ENCODE measurements at regions not wholly inside any gene's neighbourhood (a gene's known extent, or its start where the extent isn't known, plus 50 kb on each side); places are given as distances from the start of the nearest gene placed in this dataset.
A peak's percentile ranks its signal among the peaks of the same experiment; 100 is the strongest.

DNA sequence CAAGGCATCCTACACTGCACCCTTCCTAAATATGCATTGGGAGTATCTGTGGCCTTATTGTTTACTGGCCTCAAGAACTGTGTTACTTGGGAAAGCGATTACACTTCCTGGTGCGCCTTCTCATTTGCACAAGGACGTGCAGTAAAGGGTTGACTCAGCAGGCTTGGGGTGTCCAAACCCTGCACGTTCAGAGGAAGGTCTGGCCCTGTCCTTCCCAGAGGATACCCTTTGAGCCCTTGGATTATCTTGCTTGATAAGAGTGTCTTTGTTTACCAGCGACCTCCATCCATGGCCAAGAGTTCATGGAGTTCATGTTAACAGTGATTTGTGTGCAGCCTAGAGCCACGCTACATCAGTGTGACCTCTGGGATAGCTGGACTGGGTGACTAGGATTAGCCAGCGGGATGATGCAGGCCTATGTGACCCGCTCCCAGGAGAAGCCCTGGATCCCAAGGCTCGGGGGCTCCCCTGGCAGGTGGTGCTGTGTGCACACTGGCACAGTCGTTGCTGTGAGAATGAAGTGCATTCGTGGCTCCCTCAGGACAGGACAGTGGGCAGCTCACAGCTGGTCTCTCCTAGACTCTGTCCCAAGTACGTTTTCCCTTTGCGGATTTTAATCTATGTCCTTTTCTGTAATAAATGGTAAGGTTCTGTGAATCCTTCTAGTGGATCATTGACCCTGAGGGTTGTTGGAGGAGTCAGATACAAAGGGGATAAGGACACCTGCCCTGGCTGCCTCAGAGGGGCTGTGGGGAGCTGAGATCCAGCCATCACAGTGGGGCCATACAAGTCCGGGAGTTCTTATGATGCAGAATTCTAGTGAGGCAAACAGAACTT is 73.5 kb downstream of the TTLL2 start (continued):
- TF ChIP-seq ZNF142 (CRISPR knock-in tag; IDR thresholded peaks at IDR 0.05) (0 out of 2 replicates have a peak, but pooled peaks have one; percentile 71), THRA (CRISPR knock-in tag; IDR thresholded peaks at IDR 0.05; ENCODE audit: borderline replicate concordance) (peak; percentile 95), TBX3 (IDR thresholded peaks at IDR 0.05; ENCODE audit: borderline replicate concordance) (peak; percentile 74; the same call in 1 of the 2 replicates), E2F2 (CRISPR knock-in tag; IDR thresholded peaks at IDR 0.05; ENCODE audit: borderline replicate concordance) (no peak), KDM5B (CRISPR knock-in tag; IDR thresholded peaks at IDR 0.05; ENCODE audit: borderline replicate concordance) (peak; percentile 51), ATF4 (CRISPR knock-in tag; IDR thresholded peaks at IDR 0.05) (peak in 1 of 2 experiments; percentile 74; a peak in 1 of 4 replicates), CHD2 (IDR thresholded peaks at IDR 0.05; ENCODE audit: low read depth, low read length) (no peak), ZNF83 (CRISPR knock-in tag; IDR thresholded peaks at IDR 0.05; ENCODE audit: borderline replicate concordance) (no peak), ZNF569 (CRISPR knock-in tag; IDR thresholded peaks at IDR 0.05; ENCODE audit: borderline replicate concordance) (no peak)
- TF ChIP-seq, protein P1, sequence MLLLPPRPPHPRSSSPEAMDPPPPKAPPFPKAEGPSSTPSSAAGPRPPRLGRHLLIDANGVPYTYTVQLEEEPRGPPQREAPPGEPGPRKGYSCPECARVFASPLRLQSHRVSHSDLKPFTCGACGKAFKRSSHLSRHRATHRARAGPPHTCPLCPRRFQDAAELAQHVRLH (CRISPR knock-in tag; IDR thresholded peaks at IDR 0.05; ENCODE audit: borderline replicate concordance, low read depth), result peak; percentile 96; the same call in 1 of the 2 replicates
- TF ChIP-seq, protein P2, sequence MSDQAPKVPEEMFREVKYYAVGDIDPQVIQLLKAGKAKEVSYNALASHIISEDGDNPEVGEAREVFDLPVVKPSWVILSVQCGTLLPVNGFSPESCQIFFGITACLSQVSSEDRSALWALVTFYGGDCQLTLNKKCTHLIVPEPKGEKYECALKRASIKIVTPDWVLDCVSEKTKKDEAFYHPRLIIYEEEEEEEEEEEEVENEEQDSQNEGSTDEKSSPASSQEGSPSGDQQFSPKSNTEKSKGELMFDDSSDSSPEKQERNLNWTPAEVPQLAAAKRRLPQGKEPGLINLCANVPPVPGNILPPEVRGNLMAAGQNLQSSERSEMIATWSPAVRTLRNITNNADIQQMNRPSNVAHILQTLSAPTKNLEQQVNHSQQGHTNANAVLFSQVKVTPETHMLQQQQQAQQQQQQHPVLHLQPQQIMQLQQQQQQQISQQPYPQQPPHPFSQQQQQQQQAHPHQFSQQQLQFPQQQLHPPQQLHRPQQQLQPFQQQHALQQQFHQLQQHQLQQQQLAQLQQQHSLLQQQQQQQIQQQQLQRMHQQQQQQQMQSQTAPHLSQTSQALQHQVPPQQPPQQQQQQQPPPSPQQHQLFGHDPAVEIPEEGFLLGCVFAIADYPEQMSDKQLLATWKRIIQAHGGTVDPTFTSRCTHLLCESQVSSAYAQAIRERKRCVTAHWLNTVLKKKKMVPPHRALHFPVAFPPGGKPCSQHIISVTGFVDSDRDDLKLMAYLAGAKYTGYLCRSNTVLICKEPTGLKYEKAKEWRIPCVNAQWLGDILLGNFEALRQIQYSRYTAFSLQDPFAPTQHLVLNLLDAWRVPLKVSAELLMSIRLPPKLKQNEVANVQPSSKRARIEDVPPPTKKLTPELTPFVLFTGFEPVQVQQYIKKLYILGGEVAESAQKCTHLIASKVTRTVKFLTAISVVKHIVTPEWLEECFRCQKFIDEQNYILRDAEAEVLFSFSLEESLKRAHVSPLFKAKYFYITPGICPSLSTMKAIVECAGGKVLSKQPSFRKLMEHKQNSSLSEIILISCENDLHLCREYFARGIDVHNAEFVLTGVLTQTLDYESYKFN (CRISPR knock-in tag; conservative IDR thresholded peaks at IDR 0.05), result peak; percentile 99
